ENCODE measurements at regions not wholly inside any gene's neighbourhood (a gene's known extent, or its start where the extent isn't known, plus 50 kb on each side); places are given as distances from the start of the nearest gene placed in this dataset.

GRCh38 chr18:76212960-76213359 lies 282.1 kb downstream of the ZNF516 start:
- Histone ChIP-seq H3K36me3 (ENCODE audit: control insufficient read depth, insufficient read depth, low read length) (no peaks in the 10 kb centered on the region), H3K27me3 (ENCODE audit: control insufficient read depth, insufficient read depth, low read length) (no peaks in the 10 kb centered on the region), H3K4me1 (ENCODE audit: control insufficient read depth, insufficient read depth, low read length, poor library complexity, severe bottlenecking) (no peaks in the 10 kb centered on the region), H3K27ac (ENCODE audit: insufficient read depth, low read length, poor library complexity, severe bottlenecking) (no peak overlapping the region), H3K9me3 (ENCODE audit: control insufficient read depth in 2 of 2, low read length in 2 of 2) (no peaks in the 10 kb centered on the region), H3K4me3 (ENCODE audit: low read depth, low read length) (no peak overlapping the region)
- H3K27ac Mint-ChIP-seq: peak overlapping the region in 1 of 3 donors; percentile 21
- H3K27me3 Mint-ChIP-seq: peaks cover 4% of the 10 kb centered on the region
- no peaks in the 10 kb centered on the region for H3K36me3 Mint-ChIP-seq
- peaks cover 0 to 10% (median 0%) of the 10 kb centered on the region in 4 donors for H3K4me1 Mint-ChIP-seq
- peaks cover 0 to 2% (median 0%) of the 10 kb centered on the region in 7 donors for H3K9me3 Mint-ChIP-seq
- DNase-seq (peak in 2 of 3 donors; percentile 7 to 17), ATAC-seq (ENCODE audit: low read depth in 2 of 2) (no peak)
- H3K4me3 Mint-ChIP-seq: no peak overlapping the region

- ATAC-seq (ENCODE audit: low read depth in 2 of 2) (no peak), DNase-seq (no peak)
- Histone ChIP-seq H3K27me3 (ENCODE audit: control insufficient read depth, insufficient read depth, low read length) (no peaks in the 10 kb centered on the region), H3K4me3 (ENCODE audit: low read depth, low read length) (no peak overlapping the region), H3K9me3 (ENCODE audit: control insufficient read depth in 2 of 2, low read length in 2 of 2) (no peaks in the 10 kb centered on the region), H3K4me1 (ENCODE audit: control insufficient read depth, insufficient read depth, low read length, poor library complexity, severe bottlenecking) (no peaks in the 10 kb centered on the region), H3K27ac (ENCODE audit: insufficient read depth, low read length, poor library complexity, severe bottlenecking) (no peak overlapping the region), H3K36me3 (ENCODE audit: control insufficient read depth, insufficient read depth, low read length) (no peaks in the 10 kb centered on the region)
- Mint-ChIP-seq H3K27me3 (no peaks in the 10 kb centered on the region), H3K9me3 (peaks cover 0 to 3% (median 1%) of the 10 kb centered on the region in 7 donors), H3K4me3 (no peak overlapping the region), H3K4me1 (peaks cover 0 to 10% (median 0%) of the 10 kb centered on the region in 4 donors), H3K36me3 (no peaks in the 10 kb centered on the region), H3K27ac (no peak overlapping the region)
These were observed 285.4 kb downstream of the ZNF516 start for GRCh38 chr18:76209597-76209996.

- H3K4me1 Mint-ChIP-seq: peaks cover 0 to 8% (median 0%) of the 10 kb centered on the region in 4 donors
- ATAC-seq (ENCODE audit: low read depth in 2 of 2): no peak
- no peaks in the 10 kb centered on the region for H3K36me3 Mint-ChIP-seq
- H3K27me3 ChIP-seq (ENCODE audit: control insufficient read depth, insufficient read depth, low read length): no peaks in the 10 kb centered on the region
- H3K27ac Mint-ChIP-seq: no peak overlapping the region
- no peaks in the 10 kb centered on the region for H3K27me3 Mint-ChIP-seq
- no peak overlapping the region for H3K4me3 Mint-ChIP-seq
- H3K9me3 Mint-ChIP-seq: peaks cover 0 to 3% (median 1%) of the 10 kb centered on the region in 7 donors
- no peaks in the 10 kb centered on the region for H3K9me3 ChIP-seq (ENCODE audit: control insufficient read depth in 2 of 2, low read length in 2 of 2)
- no peaks in the 10 kb centered on the region for H3K4me1 ChIP-seq (ENCODE audit: control insufficient read depth, insufficient read depth, low read length, poor library complexity, severe bottlenecking)
- H3K27ac ChIP-seq (ENCODE audit: insufficient read depth, low read length, poor library complexity, severe bottlenecking): no peak overlapping the region
- no peak overlapping the region for H3K4me3 ChIP-seq (ENCODE audit: low read depth, low read length)
- DNase-seq: no peak
- H3K36me3 ChIP-seq (ENCODE audit: control insufficient read depth, insufficient read depth, low read length): no peaks in the 10 kb centered on the region
These were observed 286.2 kb downstream of the ZNF516 start for GRCh38 chr18:76208678-76209306.

GRCh38 chr18:76205906-76206305 lies 289.1 kb downstream of the ZNF516 start:
- no peaks in the 10 kb centered on the region for H3K36me3 Mint-ChIP-seq
- no peak overlapping the region for H3K4me3 ChIP-seq (ENCODE audit: low read depth, low read length)
- ATAC-seq (ENCODE audit: low read depth in 2 of 2) (no peak), DNase-seq (no peak)
- no peaks in the 10 kb centered on the region for H3K4me1 Mint-ChIP-seq
- H3K9me3 Mint-ChIP-seq: peaks cover 0 to 3% (median 1%) of the 10 kb centered on the region in 7 donors
- H3K36me3 ChIP-seq (ENCODE audit: control insufficient read depth, insufficient read depth, low read length): no peaks in the 10 kb centered on the region
- no peak overlapping the region for H3K27ac Mint-ChIP-seq
- no peak overlapping the region for H3K4me3 Mint-ChIP-seq
- H3K27ac ChIP-seq (ENCODE audit: insufficient read depth, low read length, poor library complexity, severe bottlenecking): no peak overlapping the region
- no peaks in the 10 kb centered on the region for H3K9me3 ChIP-seq (ENCODE audit: control insufficient read depth in 2 of 2, low read length in 2 of 2)
- H3K27me3 ChIP-seq (ENCODE audit: control insufficient read depth, insufficient read depth, low read length): no peaks in the 10 kb centered on the region
- H3K4me1 ChIP-seq (ENCODE audit: control insufficient read depth, insufficient read depth, low read length, poor library complexity, severe bottlenecking): no peaks in the 10 kb centered on the region
- no peaks in the 10 kb centered on the region for H3K27me3 Mint-ChIP-seq

- no peak for ATAC-seq (ENCODE audit: low read depth in 2 of 2)
These were observed 291.5 kb downstream of the ZNF516 start for GRCh38 chr18:76203552-76203951.

GRCh38 chr18:76202322-76202721 lies 292.7 kb downstream of the ZNF516 start:
- H3K4me3 Mint-ChIP-seq: no peak overlapping the region
- Histone ChIP-seq H3K4me3 (ENCODE audit: low read depth, low read length) (no peak overlapping the region), H3K4me1 (ENCODE audit: control insufficient read depth, insufficient read depth, low read length, poor library complexity, severe bottlenecking) (no peaks in the 10 kb centered on the region), H3K36me3 (ENCODE audit: control insufficient read depth, insufficient read depth, low read length) (no peaks in the 10 kb centered on the region), H3K27ac (ENCODE audit: insufficient read depth, low read length, poor library complexity, severe bottlenecking) (no peak overlapping the region), H3K27me3 (ENCODE audit: control insufficient read depth, insufficient read depth, low read length) (no peaks in the 10 kb centered on the region), H3K9me3 (ENCODE audit: control insufficient read depth in 2 of 2, low read length in 2 of 2) (no peaks in the 10 kb centered on the region)
- DNase-seq: no peak
- peaks cover 0 to 4% (median 0%) of the 10 kb centered on the region in 7 donors for H3K9me3 Mint-ChIP-seq
- no peak overlapping the region for H3K27ac Mint-ChIP-seq
- no peaks in the 10 kb centered on the region for H3K36me3 Mint-ChIP-seq
- no peak for ATAC-seq (ENCODE audit: low read depth in 2 of 2)
- no peaks in the 10 kb centered on the region for H3K4me1 Mint-ChIP-seq
- no peaks in the 10 kb centered on the region for H3K27me3 Mint-ChIP-seq

More at GRCh38 chr18:76203552-76203951, 291.5 kb downstream of the ZNF516 start:
- Mint-ChIP-seq H3K4me1 (no peaks in the 10 kb centered on the region), H3K4me3 (no peak overlapping the region), H3K27ac (no peak overlapping the region), H3K27me3 (no peaks in the 10 kb centered on the region), H3K9me3 (peaks cover 0 to 3% (median 1%) of the 10 kb centered on the region in 7 donors), H3K36me3 (no peaks in the 10 kb centered on the region)
- no peaks in the 10 kb centered on the region for H3K36me3 ChIP-seq (ENCODE audit: control insufficient read depth, insufficient read depth, low read length)
- H3K27ac ChIP-seq (ENCODE audit: insufficient read depth, low read length, poor library complexity, severe bottlenecking): no peak overlapping the region
- no peak overlapping the region for H3K4me3 ChIP-seq (ENCODE audit: low read depth, low read length)
- no peak for DNase-seq
- no peaks in the 10 kb centered on the region for H3K9me3 ChIP-seq (ENCODE audit: control insufficient read depth in 2 of 2, low read length in 2 of 2)
- no peaks in the 10 kb centered on the region for H3K4me1 ChIP-seq (ENCODE audit: control insufficient read depth, insufficient read depth, low read length, poor library complexity, severe bottlenecking)
- H3K27me3 ChIP-seq (ENCODE audit: control insufficient read depth, insufficient read depth, low read length): no peaks in the 10 kb centered on the region

- Histone ChIP-seq H3K4me1 (ENCODE audit: control insufficient read depth, insufficient read depth, low read length, poor library complexity, severe bottlenecking) (no peaks in the 10 kb centered on the region), H3K27ac (ENCODE audit: insufficient read depth, low read length, poor library complexity, severe bottlenecking) (no peak overlapping the region), H3K9me3 (ENCODE audit: control insufficient read depth in 2 of 2, low read length in 2 of 2) (no peaks in the 10 kb centered on the region), H3K4me3 (ENCODE audit: low read depth, low read length) (no peak overlapping the region), H3K36me3 (ENCODE audit: control insufficient read depth, insufficient read depth, low read length) (no peaks in the 10 kb centered on the region), H3K27me3 (ENCODE audit: control insufficient read depth, insufficient read depth, low read length) (no peaks in the 10 kb centered on the region)
- H3K27ac Mint-ChIP-seq: no peak overlapping the region
- peaks cover 0 to 3% (median 0%) of the 10 kb centered on the region in 7 donors for H3K9me3 Mint-ChIP-seq
- no peaks in the 10 kb centered on the region for H3K27me3 Mint-ChIP-seq
- DNase-seq: no peak
- no peak overlapping the region for H3K4me3 Mint-ChIP-seq
- no peaks in the 10 kb centered on the region for H3K36me3 Mint-ChIP-seq
- ATAC-seq (ENCODE audit: low read depth in 2 of 2): no peak
- no peaks in the 10 kb centered on the region for H3K4me1 Mint-ChIP-seq
These were observed 299.4 kb downstream of the ZNF516 start for GRCh38 chr18:76195601-76196000.

- Mint-ChIP-seq H3K36me3 (no peaks in the 10 kb centered on the region), H3K9me3 (peaks cover 0 to 8% (median 1%) of the 10 kb centered on the region in 7 donors), H3K4me3 (no peak overlapping the region), H3K27ac (no peak overlapping the region), H3K4me1 (no peaks in the 10 kb centered on the region), H3K27me3 (no peaks in the 10 kb centered on the region)
- Histone ChIP-seq H3K4me3 (ENCODE audit: low read depth, low read length) (no peak overlapping the region), H3K27ac (ENCODE audit: insufficient read depth, low read length, poor library complexity, severe bottlenecking) (no peak overlapping the region), H3K27me3 (ENCODE audit: control insufficient read depth, insufficient read depth, low read length) (no peaks in the 10 kb centered on the region), H3K36me3 (ENCODE audit: control insufficient read depth, insufficient read depth, low read length) (no peaks in the 10 kb centered on the region), H3K9me3 (ENCODE audit: control insufficient read depth in 2 of 2, low read length in 2 of 2) (no peaks in the 10 kb centered on the region), H3K4me1 (ENCODE audit: control insufficient read depth, insufficient read depth, low read length, poor library complexity, severe bottlenecking) (no peaks in the 10 kb centered on the region)
- no peak for ATAC-seq (ENCODE audit: low read depth in 2 of 2)
- no peak for DNase-seq
These were observed 306.9 kb downstream of the ZNF516 start for GRCh38 chr18:76188097-76188496.
